Peyer's patch (tissue), 4 donors: ENCODE measurements at regions not wholly inside any gene's neighbourhood (a gene's known extent, or its start where the extent isn't known, plus 50 kb on each side); places are given as distances from the start of the nearest gene placed in this dataset.

Experiments used
- POLR2A ChIP-seq, 2 donors: fragments of 450-650 bp; IDR thresholded peaks; one replicate each; pipeline ENCODE4 v1.5.1; 2017; ENCODE audit warnings: antibody characterized with exemption in 2 of 2, mild to moderate bottlenecking in 2 of 2, moderate library complexity in 2 of 2
- TF ChIP-seq, protein P1 (sequence below), 6 experiments: fragments of 450-650 bp in 4 of 6; fragments of 200-600 bp in 2 of 6; sonication (generic) in 1 of 6; IDR thresholded peaks; one replicate each; pipeline ENCODE4 v1.5.1; 2017 to 2019; ENCODE audit warnings: antibody characterized with exemption in 6 of 6, mild to moderate bottlenecking in 3 of 6, moderate library complexity in 1 of 6

DNA sequence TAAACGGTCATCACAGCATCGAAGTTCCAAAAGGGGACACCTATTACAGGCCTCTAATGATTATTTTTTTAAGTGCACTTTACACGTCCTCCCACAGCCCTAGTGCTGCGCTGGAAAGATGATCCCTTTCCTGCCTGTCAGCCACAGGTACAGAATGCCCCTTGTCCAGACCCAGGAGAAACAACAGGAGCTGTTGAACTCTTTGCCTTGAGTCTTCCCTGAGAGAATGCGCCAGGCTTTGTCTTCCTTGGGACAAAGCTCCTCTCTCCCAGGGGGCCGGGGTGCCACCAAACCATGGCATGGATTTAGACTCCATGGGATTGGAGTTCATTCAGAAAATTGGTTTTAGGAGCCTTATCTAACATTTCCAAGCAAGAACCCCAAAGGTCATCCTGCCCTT is 319.0 kb upstream of the SOX11 start:
- TF ChIP-seq, protein P1, sequence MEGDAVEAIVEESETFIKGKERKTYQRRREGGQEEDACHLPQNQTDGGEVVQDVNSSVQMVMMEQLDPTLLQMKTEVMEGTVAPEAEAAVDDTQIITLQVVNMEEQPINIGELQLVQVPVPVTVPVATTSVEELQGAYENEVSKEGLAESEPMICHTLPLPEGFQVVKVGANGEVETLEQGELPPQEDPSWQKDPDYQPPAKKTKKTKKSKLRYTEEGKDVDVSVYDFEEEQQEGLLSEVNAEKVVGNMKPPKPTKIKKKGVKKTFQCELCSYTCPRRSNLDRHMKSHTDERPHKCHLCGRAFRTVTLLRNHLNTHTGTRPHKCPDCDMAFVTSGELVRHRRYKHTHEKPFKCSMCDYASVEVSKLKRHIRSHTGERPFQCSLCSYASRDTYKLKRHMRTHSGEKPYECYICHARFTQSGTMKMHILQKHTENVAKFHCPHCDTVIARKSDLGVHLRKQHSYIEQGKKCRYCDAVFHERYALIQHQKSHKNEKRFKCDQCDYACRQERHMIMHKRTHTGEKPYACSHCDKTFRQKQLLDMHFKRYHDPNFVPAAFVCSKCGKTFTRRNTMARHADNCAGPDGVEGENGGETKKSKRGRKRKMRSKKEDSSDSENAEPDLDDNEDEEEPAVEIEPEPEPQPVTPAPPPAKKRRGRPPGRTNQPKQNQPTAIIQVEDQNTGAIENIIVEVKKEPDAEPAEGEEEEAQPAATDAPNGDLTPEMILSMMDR (IDR thresholded peaks at IDR 0.05), result no peak
- TF ChIP-seq POLR2A (IDR thresholded peaks at IDR 0.05), result no peak
